Hepatocyte (in vitro differentiated cells): ENCODE measurements at regions not wholly inside any gene's neighbourhood (a gene's known extent, or its start where the extent isn't known, plus 50 kb on each side); places are given as distances from the start of the nearest gene placed in this dataset.

Source experiments
- DNase-seq: peaks from one replicate; pipeline ENCODE4 v3.0.0-alpha.2; 2016; ENCODE audit warnings: low spot score
- H2AFZ ChIP-seq: fragments of 200-600 bp; sonication (generic); 2 replicates; pipeline ENCODE4 v1.6.0; 2016; ENCODE audit warnings: antibody characterized with exemption, mild to moderate bottlenecking
- H3K27ac ChIP-seq: fragments of 200-600 bp; sonication (generic); 2 replicates; pipeline ENCODE4 v1.5.1; 2016; ENCODE audit warnings: mild to moderate bottlenecking
- H3K27me3 ChIP-seq: fragments of 200-600 bp; sonication (generic); 2 replicates; pipeline ENCODE4 v1.6.1; 2016
- H3K36me3 ChIP-seq: fragments of 200-600 bp; sonication (generic); replicated peaks from 2 replicates; pipeline ENCODE4 v1.5.1; 2016; ENCODE audit warnings: low read depth; ENCODE audit not compliant: insufficient read depth
- H3K4me1 ChIP-seq: fragments of 200-600 bp; sonication (generic); 2 replicates; pipeline ENCODE4 v1.5.1; 2016; ENCODE audit warnings: mild to moderate bottlenecking, moderate library complexity; ENCODE audit not compliant: insufficient read depth
- H3K4me2 ChIP-seq: fragments of 200-600 bp; sonication (generic); 2 replicates; pipeline ENCODE4 v1.6.0; 2016
- H3K4me3 ChIP-seq: fragments of 200-600 bp; sonication (generic); 2 replicates; pipeline ENCODE4 v1.5.1; 2016; ENCODE audit warnings: mild to moderate bottlenecking
- H3K79me2 ChIP-seq: fragments of 200-600 bp; sonication (generic); 2 replicates; pipeline ENCODE4 v1.6.0; 2017; ENCODE audit warnings: mild to moderate bottlenecking
- H3K9me2 ChIP-seq: fragments of 200-600 bp; sonication (generic); replicated peaks from 2 replicates; pipeline ENCODE4 v1.6.0; 2017; ENCODE audit warnings: mild to moderate bottlenecking; ENCODE audit not compliant: insufficient read depth
- H3K9me3 ChIP-seq: fragments of 200-600 bp; sonication (generic); 2 replicates; pipeline ENCODE4 v1.5.1; 2016; ENCODE audit warnings: low read depth, mild to moderate bottlenecking
- H4K20me1 ChIP-seq: fragments of 200-600 bp; sonication (generic); 2 replicates; pipeline ENCODE4 v1.6.0; 2016; ENCODE audit warnings: mild to moderate bottlenecking; ENCODE audit not compliant: insufficient read depth, poor library complexity, severe bottlenecking
- CTCF ChIP-seq: fragments of 200-600 bp; sonication (generic); IDR thresholded peaks from 2 replicates; pipeline ENCODE4 v1.5.1; 2016; ENCODE audit warnings: antibody characterized with exemption, mild to moderate bottlenecking; ENCODE audit not compliant: poor library complexity
- EZH2 ChIP-seq: fragments of 200-600 bp; sonication (generic); IDR thresholded peaks from 2 replicates; pipeline ENCODE4 v1.6.1; 2016; ENCODE audit warnings: antibody characterized with exemption, mild to moderate bottlenecking, borderline replicate concordance
- EZH2phosphoT487 ChIP-seq: fragments of 200-600 bp; sonication (generic); IDR thresholded peaks from one replicate; pipeline ENCODE4 v1.6.1; 2018; ENCODE audit warnings: antibody characterized with exemption, mild to moderate bottlenecking, low read depth, moderate library complexity; ENCODE audit not compliant: unreplicated experiment, severe bottlenecking
- WGBS: methylation state at CpG from one replicate; pipeline ENCODE4 v1.1.6; 2016; ENCODE audit warnings: low lambda C conversion rate; ENCODE audit errors: missing lambda C conversion rate; 5-methylcytosine and 5-hydroxymethylcytosine counted together

- Histone ChIP-seq H3K79me2 (no peaks in the 10 kb centered on the region), H3K9me3 (no peaks in the 10 kb centered on the region), H3K4me2 (no peak overlapping the region), H3K9me2 (no peaks in the 10 kb centered on the region), H2AFZ (no peak overlapping the region), H3K4me3 (no peak overlapping the region), H3K27ac (no peak overlapping the region), H4K20me1 (no peaks in the 10 kb centered on the region), H3K4me1 (no peaks in the 10 kb centered on the region), H3K36me3 (no peaks in the 10 kb centered on the region), H3K27me3 (peaks cover 8% of the 10 kb centered on the region)
- TF ChIP-seq EZH2: no peak
- TF ChIP-seq CTCF: no peak
- TF ChIP-seq EZH2phosphoT487: no peak
- no peak for DNase-seq
- 86% methylated on average over 4 of the region's 4 CpGs for WGBS
Observed at GRCh38 chr2:133811409-133812125, 243.3 kb upstream of the NCKAP5 start.

GRCh38 chr2:133812826-133813617 lies 244.8 kb upstream of the NCKAP5 start:
- H2AFZ ChIP-seq: no peak overlapping the region
- H3K4me2 ChIP-seq: no peak overlapping the region
- H3K27me3 ChIP-seq: peaks cover 8% of the 10 kb centered on the region
- H3K9me2 ChIP-seq: no peaks in the 10 kb centered on the region
- no peaks in the 10 kb centered on the region for H3K79me2 ChIP-seq
- H3K9me3 ChIP-seq: no peaks in the 10 kb centered on the region
- peak; percentile 17 for DNase-seq
- no peak overlapping the region for H3K4me3 ChIP-seq
- WGBS: 79% methylated on average over 4 of the region's 4 CpGs
- H4K20me1 ChIP-seq: no peaks in the 10 kb centered on the region
- no peaks in the 10 kb centered on the region for H3K4me1 ChIP-seq
- no peak overlapping the region for H3K27ac ChIP-seq
- H3K36me3 ChIP-seq: no peaks in the 10 kb centered on the region
- TF ChIP-seq EZH2 (no peak), CTCF (no peak), EZH2phosphoT487 (no peak)

- Histone ChIP-seq H3K27ac (no peak overlapping the region), H3K4me1 (no peaks in the 10 kb centered on the region), H3K36me3 (no peaks in the 10 kb centered on the region), H4K20me1 (no peaks in the 10 kb centered on the region), H3K9me3 (no peaks in the 10 kb centered on the region), H3K4me3 (no peak overlapping the region), H3K27me3 (peaks cover 5% of the 10 kb centered on the region), H2AFZ (no peak overlapping the region), H3K9me2 (no peaks in the 10 kb centered on the region), H3K4me2 (no peak overlapping the region), H3K79me2 (no peaks in the 10 kb centered on the region)
- TF ChIP-seq EZH2: no peak
- TF ChIP-seq CTCF: no peak
- no peak for TF ChIP-seq EZH2phosphoT487
- no peak for DNase-seq
- 89% methylated on average over 4 of the region's 4 CpGs for WGBS
Observed at GRCh38 chr2:133814890-133815289, 246.6 kb upstream of the NCKAP5 start.
